GM12872 (cell line): ENCODE measurements at regions not wholly inside any gene's neighbourhood (a gene's known extent, or its start where the extent isn't known, plus 50 kb on each side); places are given as distances from the start of the nearest gene placed in this dataset.

Source experiments
- CTCF ChIP-seq: IDR thresholded peaks from 3 replicates; pipeline ENCODE4 v1.5.1; 2011; ENCODE audit warnings: low read depth, mild to moderate bottlenecking, low read length, moderate library complexity; ENCODE audit not compliant: insufficient read depth

- no peak for TF ChIP-seq CTCF
These were observed 812.2 kb downstream of the JRKL start for GRCh38 chr11:97201743-97202612.

GRCh38 chr11:97202613-97203292, 812.9 kb downstream of the JRKL start:
- TF ChIP-seq CTCF, result no peak

DNA sequence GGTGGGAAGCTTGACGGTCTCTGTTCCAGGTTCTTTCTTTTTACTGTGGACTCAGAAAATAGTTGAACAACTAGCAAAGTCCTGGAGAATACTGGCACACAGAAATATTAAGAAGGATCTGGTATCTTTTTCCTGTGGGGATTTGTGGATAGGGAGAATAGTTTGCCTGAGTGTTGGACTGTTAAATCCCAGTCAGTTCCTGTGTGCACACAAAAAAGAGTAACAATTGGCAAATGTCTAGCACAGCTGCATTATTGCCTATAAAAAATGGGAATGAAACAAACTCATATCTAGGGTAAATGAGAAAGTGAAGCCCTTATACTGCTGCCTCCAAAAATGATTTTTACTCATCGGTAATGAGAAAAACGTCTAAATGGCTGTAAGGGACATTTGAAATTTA, 828.2 kb downstream of the JRKL start:
- TF ChIP-seq CTCF, result no peak

- no peak for TF ChIP-seq CTCF
These were observed 833.8 kb downstream of the JRKL start for GRCh38 chr11:97223647-97224046.

GRCh38 chr11:97224396-97224795, 834.6 kb downstream of the JRKL start:
- TF ChIP-seq CTCF, result no peak

DNA sequence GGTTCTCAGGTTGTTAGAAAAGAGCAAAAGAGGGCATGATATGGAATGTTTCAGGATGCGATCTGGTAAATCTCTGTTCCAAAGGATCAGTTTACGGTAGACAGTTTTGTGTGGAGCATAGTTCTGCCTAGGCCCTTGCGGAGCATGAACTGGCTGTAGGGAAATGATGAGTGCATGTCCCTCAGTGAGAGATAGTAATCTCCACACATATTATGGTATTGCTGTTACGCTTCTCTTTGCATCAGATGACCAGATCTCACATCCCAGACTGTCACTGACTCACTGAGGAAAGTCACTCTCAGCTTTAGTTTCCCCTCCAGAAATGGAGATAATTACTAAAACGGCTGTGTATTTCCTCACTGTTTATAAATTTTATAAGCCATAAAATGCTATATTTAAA, 836.0 kb downstream of the JRKL start:
- TF ChIP-seq CTCF, result no peak

DNA sequence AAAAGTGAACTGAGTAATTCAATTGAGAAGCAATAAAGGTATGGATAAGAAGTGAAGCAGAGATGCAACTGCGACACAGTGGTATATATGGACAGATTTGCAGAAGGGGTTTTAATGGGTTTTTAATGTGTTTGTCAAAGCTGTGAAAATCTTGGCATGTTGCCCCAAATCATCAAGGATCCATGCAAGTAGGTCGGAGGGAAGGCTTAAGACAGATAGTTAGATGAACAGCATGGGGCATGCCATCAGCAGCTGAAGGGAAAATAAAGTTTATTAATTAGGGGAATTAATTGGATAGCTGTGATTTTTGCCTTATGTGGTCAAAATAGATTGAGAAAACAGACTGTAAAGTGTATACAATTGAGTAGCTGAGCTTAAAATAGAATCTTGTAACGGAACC, 840.1 kb downstream of the JRKL start:
- TF ChIP-seq CTCF, result no peak
